Transverse colon (tissue), 4 donors: ENCODE measurements at regions not wholly inside any gene's neighbourhood (a gene's known extent, or its start where the extent isn't known, plus 50 kb on each side); places are given as distances from the start of the nearest gene placed in this dataset.

Experiments
- DNase-seq: peaks from one replicate; pipeline ENCODE4 v3.0.0-alpha.2; 2019
- H3K27ac ChIP-seq, 4 donors: fragments of 200-600 bp; sonication (generic); 2 replicates each; pipeline ENCODE4 v1.5.1; 2016 to 2018; ENCODE audit warnings: inconsistent platforms in 4 of 4
- H3K27me3 ChIP-seq: fragments of 200-600 bp; sonication (generic); 2 replicates; pipeline ENCODE4 v1.5.1; 2017; ENCODE audit warnings: inconsistent platforms
- H3K36me3 ChIP-seq, 4 donors: fragments of 200-600 bp; sonication (generic); 2 replicates each; pipeline ENCODE4 v1.5.1; 2017 to 2019; ENCODE audit warnings: inconsistent platforms in 4 of 4
- H3K4me1 ChIP-seq, 4 donors: fragments of 200-600 bp; sonication (generic); 2 replicates each; pipeline ENCODE4 v1.5.1; 2017 to 2020; ENCODE audit warnings: inconsistent platforms in 4 of 4
- H3K4me3 ChIP-seq, 4 donors: fragments of 200-600 bp; sonication (generic); 1 replicate in 1 of 4; 2 replicates in 3 of 4; pipeline versions ENCODE4 v1.5.1 to v1.6.1; 2017 to 2019; ENCODE audit warnings: inconsistent platforms in 4 of 4
- H3K9me3 ChIP-seq, 2 donors: fragments of 200-600 bp; sonication (generic); 2 replicates each; pipeline ENCODE4 v1.5.1; 2017 to 2019; ENCODE audit warnings: inconsistent platforms in 2 of 2
- CTCF ChIP-seq, 5 experiments: fragments of 200-600 bp in 3 of 5; fragments of 450-650 bp in 2 of 5; sonication (generic) in 3 of 5; IDR thresholded peaks; 1 replicate in 2 of 5; 2 replicates in 3 of 5; pipeline ENCODE4 v1.5.1; 2016 to 2017; ENCODE audit warnings: antibody characterized with exemption in 5 of 5, inconsistent platforms in 3 of 5, mild to moderate bottlenecking in 2 of 5, moderate library complexity in 1 of 5
- EP300 ChIP-seq: sonication (generic); formaldehyde crosslinking; IDR thresholded peaks from one replicate; pipeline ENCODE4 v1.6.1; 2017; ENCODE audit warnings: antibody characterized with exemption, low read depth
- POLR2A ChIP-seq: fragments of 450-650 bp; IDR thresholded peaks from one replicate; pipeline ENCODE4 v1.6.1; 2016; ENCODE audit warnings: antibody characterized with exemption, mild to moderate bottlenecking, moderate library complexity
- POLR2AphosphoS5 ChIP-seq, 3 donors: sonication (generic); formaldehyde crosslinking; IDR thresholded peaks; one replicate each; pipeline ENCODE4 v1.6.1; 2016; ENCODE audit warnings: antibody characterized with exemption in 3 of 3
- WGBS, 2 donors: methylation state at CpG; one replicate each; pipeline ENCODE4 v1.1.5; 2018; ENCODE audit warnings: low coverage in 1 of 2; 5-methylcytosine and 5-hydroxymethylcytosine counted together
- in situ Hi-C, 4 donors: fragments of 200-750 bp; cut with MboI; loops; one replicate each; pipeline versions ENCODE4 v1.15.0 to v1.15.1; 2017; ENCODE audit warnings: low sequenced_read_pairs in 3 of 4, low pct_ligation_motif_present in 1 of 4, low pct_unique_long_range_greater_than_20kb in 1 of 4
- intact Hi-C: fragments of 100-400 bp; cut with DNase I; formaldehyde crosslinking; loops from one replicate; pipeline ENCODE4 v1.15.1; 2023; ENCODE audit warnings: low total_unique reads

GRCh38 chr3:109809513-109809912 is 472.2 kb upstream of the DPPA4 start:
- no peak for TF ChIP-seq EP300
- no peak for TF ChIP-seq POLR2AphosphoS5 (IDR thresholded peaks at IDR 0.05)
- no peak for TF ChIP-seq CTCF (IDR thresholded peaks at IDR 0.05)
- TF ChIP-seq POLR2A, result no peak
- Histone ChIP-seq H3K4me1 (no peaks in the 10 kb centered on the region), H3K4me3 (no peak overlapping the region), H3K27me3 (no peaks in the 10 kb centered on the region), H3K27ac (no peak overlapping the region), H3K36me3 (no peaks in the 10 kb centered on the region), H3K9me3 (no peaks in the 10 kb centered on the region)
- in situ Hi-C loops, result no loop called here
- intact Hi-C loops, result no loop called here
- WGBS, 2 donors, result 75 to 85% methylated on average over 3 of the region's 3 CpGs
- DNase-seq, result no peak

GRCh38 chr3:109818081-109818480 is 480.7 kb upstream of the DPPA4 start:
- TF ChIP-seq POLR2AphosphoS5 (IDR thresholded peaks at IDR 0.05) (no peak), EP300 (no peak), POLR2A (no peak), CTCF (IDR thresholded peaks at IDR 0.05) (no peak)
- WGBS, 2 donors, result 26 to 39% methylated on average over 3 of the region's 3 CpGs
- Histone ChIP-seq H3K4me1 (no peaks in the 10 kb centered on the region), H3K9me3 (no peaks in the 10 kb centered on the region), H3K36me3 (no peaks in the 10 kb centered on the region), H3K27me3 (no peaks in the 10 kb centered on the region), H3K4me3 (no peak overlapping the region), H3K27ac (no peak overlapping the region)
- in situ Hi-C loops (no loop called here), intact Hi-C loops (no loop called here)
- DNase-seq, result no peak

- 36 to 40% methylated on average over 1 to 6 of the region's 6 CpGs for WGBS, 2 donors
- H3K9me3 ChIP-seq, result no peaks in the 10 kb centered on the region
- no peak for TF ChIP-seq POLR2A
- no peak for TF ChIP-seq EP300
- no peak for TF ChIP-seq POLR2AphosphoS5 (IDR thresholded peaks at IDR 0.05)
- intact Hi-C loops, result no loop called here
- H3K4me1 ChIP-seq, result no peaks in the 10 kb centered on the region
- no peak overlapping the region for H3K4me3 ChIP-seq
- H3K36me3 ChIP-seq, result no peaks in the 10 kb centered on the region
- no peak for DNase-seq
- no peaks in the 10 kb centered on the region for H3K27me3 ChIP-seq
- in situ Hi-C loops, result no loop called here
- H3K27ac ChIP-seq, result no peak overlapping the region
Observed at GRCh38 chr3:109819734-109820133, 482.4 kb upstream of the DPPA4 start.

- intact Hi-C loops (no loop called here), in situ Hi-C loops (no loop called here)
- Histone ChIP-seq H3K4me3 (no peak overlapping the region), H3K27ac (no peak overlapping the region), H3K36me3 (no peaks in the 10 kb centered on the region), H3K27me3 (no peaks in the 10 kb centered on the region), H3K9me3 (no peaks in the 10 kb centered on the region), H3K4me1 (no peaks in the 10 kb centered on the region)
- WGBS, 2 donors, result 78 to 87% methylated on average over 6 to 7 of the region's 7 CpGs
- no peak for TF ChIP-seq POLR2A
- TF ChIP-seq EP300, result no peak
- TF ChIP-seq CTCF (IDR thresholded peaks at IDR 0.05), result no peak
- TF ChIP-seq POLR2AphosphoS5 (IDR thresholded peaks at IDR 0.05), result no peak
- DNase-seq, result no peak
Observed at GRCh38 chr3:109825971-109826810, 488.8 kb upstream of the DPPA4 start.

GRCh38 chr3:109831403-109831802 is 494.1 kb upstream of the DPPA4 start:
- Histone ChIP-seq H3K27me3 (no peaks in the 10 kb centered on the region), H3K36me3 (no peaks in the 10 kb centered on the region), H3K4me1 (no peaks in the 10 kb centered on the region), H3K9me3 (no peaks in the 10 kb centered on the region), H3K4me3 (no peak overlapping the region), H3K27ac (no peak overlapping the region)
- intact Hi-C loops (no loop called here), in situ Hi-C loops (no loop called here)
- 77 to 80% methylated on average over 1 to 9 of the region's 9 CpGs for WGBS, 2 donors
- no peak for DNase-seq
- no peak for TF ChIP-seq POLR2AphosphoS5 (IDR thresholded peaks at IDR 0.05)
- TF ChIP-seq CTCF (IDR thresholded peaks at IDR 0.05), result no peak
- TF ChIP-seq POLR2A, result no peak
- no peak for TF ChIP-seq EP300
